C4-2B (cell line): ENCODE measurements at regions not wholly inside any gene's neighbourhood (a gene's known extent, or its start where the extent isn't known, plus 50 kb on each side); places are given as distances from the start of the nearest gene placed in this dataset.
"Not testable (repeated sequence)": the region's sequence is repeated elsewhere in the genome, so short reads cannot be mapped to it uniquely, and the experiment has no call there.

Experiments
- H3K27ac ChIP-seq: fragments of 450-650 bp; 2 replicates; pipeline ENCODE4 v1.5.1; 2017
- CTCF ChIP-seq: fragments of 450-650 bp; conservative IDR thresholded peaks from 2 replicates; pipeline ENCODE4 v1.5.1; 2017; ENCODE audit warnings: mild to moderate bottlenecking
- ZFX ChIP-seq: fragments of 450-650 bp; IDR thresholded peaks from 2 replicates; pipeline ENCODE4 v1.6.1; 2017

GRCh38 chr18:75698861-75699260, 271.4 kb upstream of the SMIM21 start:
- TF ChIP-seq ZFX (no peak), CTCF (no peak)
- H3K27ac ChIP-seq: no peak overlapping the region

- H3K27ac ChIP-seq: no peak overlapping the region
- no peak for TF ChIP-seq CTCF
- no peak for TF ChIP-seq ZFX
Observed at GRCh38 chr18:75697493-75697892, 270.0 kb upstream of the SMIM21 start.

GRCh38 chr18:75696391-75696790, 268.9 kb upstream of the SMIM21 start:
- TF ChIP-seq ZFX: no peak
- TF ChIP-seq CTCF: no peak
- H3K27ac ChIP-seq: no peak overlapping the region

GRCh38 chr18:75694292-75694691, 266.8 kb upstream of the SMIM21 start:
- no peak overlapping the region for H3K27ac ChIP-seq
- TF ChIP-seq ZFX: no peak
- TF ChIP-seq CTCF: no peak

GRCh38 chr18:75691483-75691882, 264.0 kb upstream of the SMIM21 start:
- no peak overlapping the region for H3K27ac ChIP-seq
- TF ChIP-seq ZFX (no peak), CTCF (no peak; the same call in 1 of the 2 replicates)

GRCh38 chr18:75690283-75690682, 262.8 kb upstream of the SMIM21 start:
- not testable (repeated sequence) for H3K27ac ChIP-seq

- TF ChIP-seq CTCF: no peak
- TF ChIP-seq ZFX: no peak
- H3K27ac ChIP-seq: no peak overlapping the region
Observed at GRCh38 chr18:75687626-75688025, 260.1 kb upstream of the SMIM21 start.

GRCh38 chr18:75683426-75683825, 255.9 kb upstream of the SMIM21 start:
- no peak for TF ChIP-seq ZFX
- TF ChIP-seq CTCF: no peak

More at GRCh38 chr18:75683426-75683825, 255.9 kb upstream of the SMIM21 start:
- no peak overlapping the region for H3K27ac ChIP-seq
